Peyer's patch (tissue), 4 donors: ENCODE measurements at regions not wholly inside any gene's neighbourhood (a gene's known extent, or its start where the extent isn't known, plus 50 kb on each side); places are given as distances from the start of the nearest gene placed in this dataset.

ENCODE experiments used
- CTCF ChIP-seq, 6 experiments: fragments of 450-650 bp in 4 of 6; fragments of 200-600 bp in 2 of 6; sonication (generic) in 1 of 6; IDR thresholded peaks; one replicate each; pipeline ENCODE4 v1.5.1; 2017 to 2019; ENCODE audit warnings: antibody characterized with exemption in 6 of 6, mild to moderate bottlenecking in 3 of 6, moderate library complexity in 1 of 6
- POLR2A ChIP-seq, 2 donors: fragments of 450-650 bp; IDR thresholded peaks; one replicate each; pipeline ENCODE4 v1.5.1; 2017; ENCODE audit warnings: antibody characterized with exemption in 2 of 2, mild to moderate bottlenecking in 2 of 2, moderate library complexity in 2 of 2

GRCh38 chr10:33085313-33085833 lies 127.3 kb upstream of the ITGB1 start:
- TF ChIP-seq POLR2A (IDR thresholded peaks at IDR 0.05) (no peak), CTCF (IDR thresholded peaks at IDR 0.05) (no peak)
